ENCODE measurements at regions not wholly inside any gene's neighbourhood (a gene's known extent, or its start where the extent isn't known, plus 50 kb on each side); places are given as distances from the start of the nearest gene placed in this dataset.

DNA sequence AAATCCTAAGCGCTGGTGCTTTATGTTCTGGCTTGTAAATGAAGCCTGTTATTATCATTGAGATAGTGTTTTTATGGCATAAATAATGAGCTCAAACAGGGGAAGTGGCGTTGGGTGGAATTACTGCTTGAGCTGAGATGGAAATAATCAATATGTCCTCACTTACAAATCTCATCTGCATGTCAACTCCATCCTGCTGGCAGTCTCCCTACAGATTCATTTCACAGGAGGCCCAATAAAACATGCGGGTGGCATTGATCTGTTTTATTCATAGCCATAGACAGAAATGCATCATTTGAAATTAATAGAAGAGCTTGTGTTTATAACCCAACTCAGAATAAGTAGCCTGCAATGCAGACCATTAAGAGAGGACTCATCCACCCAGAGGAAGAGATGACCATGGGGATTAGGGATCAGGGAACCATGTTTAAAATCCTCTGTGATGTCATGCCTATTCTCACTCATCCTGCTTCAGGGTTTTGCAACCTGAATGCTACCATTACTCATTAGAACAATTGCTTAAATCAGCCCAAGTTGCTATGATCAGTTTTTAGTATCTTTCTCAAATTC is 680.4 kb downstream of the TLR4 start:
- Histone ChIP-seq H3K27me3 (ENCODE audit: insufficient read depth, poor library complexity, severe bottlenecking) (no peaks in the 10 kb centered on the region), H3K4me3 (replicated peaks; ENCODE audit: insufficient read depth, low read length) (no peak overlapping the region), H3K27ac (replicated peaks) (no peak overlapping the region)
- TF ChIP-seq, protein P1, sequence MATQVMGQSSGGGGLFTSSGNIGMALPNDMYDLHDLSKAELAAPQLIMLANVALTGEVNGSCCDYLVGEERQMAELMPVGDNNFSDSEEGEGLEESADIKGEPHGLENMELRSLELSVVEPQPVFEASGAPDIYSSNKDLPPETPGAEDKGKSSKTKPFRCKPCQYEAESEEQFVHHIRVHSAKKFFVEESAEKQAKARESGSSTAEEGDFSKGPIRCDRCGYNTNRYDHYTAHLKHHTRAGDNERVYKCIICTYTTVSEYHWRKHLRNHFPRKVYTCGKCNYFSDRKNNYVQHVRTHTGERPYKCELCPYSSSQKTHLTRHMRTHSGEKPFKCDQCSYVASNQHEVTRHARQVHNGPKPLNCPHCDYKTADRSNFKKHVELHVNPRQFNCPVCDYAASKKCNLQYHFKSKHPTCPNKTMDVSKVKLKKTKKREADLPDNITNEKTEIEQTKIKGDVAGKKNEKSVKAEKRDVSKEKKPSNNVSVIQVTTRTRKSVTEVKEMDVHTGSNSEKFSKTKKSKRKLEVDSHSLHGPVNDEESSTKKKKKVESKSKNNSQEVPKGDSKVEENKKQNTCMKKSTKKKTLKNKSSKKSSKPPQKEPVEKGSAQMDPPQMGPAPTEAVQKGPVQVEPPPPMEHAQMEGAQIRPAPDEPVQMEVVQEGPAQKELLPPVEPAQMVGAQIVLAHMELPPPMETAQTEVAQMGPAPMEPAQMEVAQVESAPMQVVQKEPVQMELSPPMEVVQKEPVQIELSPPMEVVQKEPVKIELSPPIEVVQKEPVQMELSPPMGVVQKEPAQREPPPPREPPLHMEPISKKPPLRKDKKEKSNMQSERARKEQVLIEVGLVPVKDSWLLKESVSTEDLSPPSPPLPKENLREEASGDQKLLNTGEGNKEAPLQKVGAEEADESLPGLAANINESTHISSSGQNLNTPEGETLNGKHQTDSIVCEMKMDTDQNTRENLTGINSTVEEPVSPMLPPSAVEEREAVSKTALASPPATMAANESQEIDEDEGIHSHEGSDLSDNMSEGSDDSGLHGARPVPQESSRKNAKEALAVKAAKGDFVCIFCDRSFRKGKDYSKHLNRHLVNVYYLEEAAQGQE (IDR thresholded peaks at IDR 0.05; ENCODE audit: insufficient replicate concordance, low read depth) = no peak
- TF ChIP-seq, protein P2, sequence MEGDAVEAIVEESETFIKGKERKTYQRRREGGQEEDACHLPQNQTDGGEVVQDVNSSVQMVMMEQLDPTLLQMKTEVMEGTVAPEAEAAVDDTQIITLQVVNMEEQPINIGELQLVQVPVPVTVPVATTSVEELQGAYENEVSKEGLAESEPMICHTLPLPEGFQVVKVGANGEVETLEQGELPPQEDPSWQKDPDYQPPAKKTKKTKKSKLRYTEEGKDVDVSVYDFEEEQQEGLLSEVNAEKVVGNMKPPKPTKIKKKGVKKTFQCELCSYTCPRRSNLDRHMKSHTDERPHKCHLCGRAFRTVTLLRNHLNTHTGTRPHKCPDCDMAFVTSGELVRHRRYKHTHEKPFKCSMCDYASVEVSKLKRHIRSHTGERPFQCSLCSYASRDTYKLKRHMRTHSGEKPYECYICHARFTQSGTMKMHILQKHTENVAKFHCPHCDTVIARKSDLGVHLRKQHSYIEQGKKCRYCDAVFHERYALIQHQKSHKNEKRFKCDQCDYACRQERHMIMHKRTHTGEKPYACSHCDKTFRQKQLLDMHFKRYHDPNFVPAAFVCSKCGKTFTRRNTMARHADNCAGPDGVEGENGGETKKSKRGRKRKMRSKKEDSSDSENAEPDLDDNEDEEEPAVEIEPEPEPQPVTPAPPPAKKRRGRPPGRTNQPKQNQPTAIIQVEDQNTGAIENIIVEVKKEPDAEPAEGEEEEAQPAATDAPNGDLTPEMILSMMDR (IDR thresholded peaks at IDR 0.05; ENCODE audit: insufficient read depth, low read length) = no peak
- TF ChIP-seq POLR2AphosphoS5 (IDR thresholded peaks at IDR 0.05; ENCODE audit: low read depth) = no peak
- no peak for TF ChIP-seq GABPA (IDR thresholded peaks at IDR 0.05; ENCODE audit: low read depth)
- TF ChIP-seq SPI1 (IDR thresholded peaks at IDR 0.05; ENCODE audit: borderline replicate concordance, low read depth) = no peak
- no peak for DNase-seq (ENCODE audit: low read depth in 1 of 2, low spot score in 1 of 2)

DNA sequence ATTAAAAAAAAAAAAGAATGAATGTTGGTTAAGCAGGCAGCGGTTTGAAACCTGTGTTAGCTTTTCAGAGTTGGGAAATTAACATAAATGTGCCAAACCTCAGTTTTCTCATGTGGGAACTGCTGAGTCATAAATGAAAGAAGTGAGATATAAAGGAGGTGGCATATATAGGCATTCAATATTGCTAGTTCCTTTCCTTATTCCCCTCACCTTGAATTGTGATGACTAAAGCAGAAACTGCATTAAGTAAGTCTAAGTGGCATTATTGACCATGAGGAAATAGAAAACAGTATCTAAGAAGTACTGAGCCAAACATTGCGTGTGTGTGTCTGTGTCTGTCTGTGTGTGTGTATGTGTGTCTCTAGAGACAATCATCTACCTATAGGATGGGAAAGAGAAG is 691.2 kb downstream of the TLR4 start:
- Histone ChIP-seq H3K4me3 (replicated peaks; ENCODE audit: insufficient read depth, low read length) (no peak overlapping the region), H3K27me3 (ENCODE audit: insufficient read depth, poor library complexity, severe bottlenecking) (no peaks in the 10 kb centered on the region), H3K27ac (replicated peaks) (no peak overlapping the region)
- no peak for DNase-seq (ENCODE audit: low read depth in 1 of 2, low spot score in 1 of 2)
- no peak for TF ChIP-seq SPI1 (IDR thresholded peaks at IDR 0.05; ENCODE audit: borderline replicate concordance, low read depth)
- TF ChIP-seq GABPA (IDR thresholded peaks at IDR 0.05; ENCODE audit: low read depth) = no peak
- TF ChIP-seq, protein P2 (IDR thresholded peaks at IDR 0.05; ENCODE audit: insufficient read depth, low read length) = no peak
- TF ChIP-seq POLR2AphosphoS5 (IDR thresholded peaks at IDR 0.05; ENCODE audit: low read depth) = no peak
- TF ChIP-seq, protein P1 (IDR thresholded peaks at IDR 0.05; ENCODE audit: insufficient replicate concordance, low read depth) = no peak

DNA sequence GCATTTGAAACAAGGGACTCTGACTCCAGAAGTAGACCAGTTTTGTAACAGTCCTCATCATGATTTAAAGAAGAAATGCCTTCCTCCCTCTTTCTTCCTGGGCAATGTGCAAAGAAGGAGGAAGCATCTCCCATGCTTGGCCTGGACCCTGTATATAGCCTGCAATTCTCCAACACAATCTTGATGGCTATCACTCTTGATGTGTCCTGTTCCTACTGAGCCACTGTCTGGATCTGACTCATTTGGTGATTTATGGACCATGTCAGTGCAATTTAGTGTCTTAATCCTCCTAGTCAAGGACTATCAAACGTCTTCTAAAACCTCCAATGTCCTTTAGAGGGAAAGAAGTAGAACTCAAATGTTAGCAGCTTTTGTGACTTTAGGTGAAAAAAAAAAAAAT is 697.3 kb downstream of the TLR4 start:
- Histone ChIP-seq H3K27ac (replicated peaks) (no peak overlapping the region), H3K4me3 (replicated peaks; ENCODE audit: insufficient read depth, low read length) (no peak overlapping the region), H3K27me3 (ENCODE audit: insufficient read depth, poor library complexity, severe bottlenecking) (no peaks in the 10 kb centered on the region)
- DNase-seq (ENCODE audit: low read depth in 1 of 2, low spot score in 1 of 2) = no peak
- TF ChIP-seq POLR2AphosphoS5 (IDR thresholded peaks at IDR 0.05; ENCODE audit: low read depth) = no peak
- TF ChIP-seq, protein P1 (IDR thresholded peaks at IDR 0.05; ENCODE audit: insufficient replicate concordance, low read depth) = no peak
- no peak for TF ChIP-seq GABPA (IDR thresholded peaks at IDR 0.05; ENCODE audit: low read depth)
- no peak for TF ChIP-seq SPI1 (IDR thresholded peaks at IDR 0.05; ENCODE audit: borderline replicate concordance, low read depth)
- TF ChIP-seq, protein P2 (IDR thresholded peaks at IDR 0.05; ENCODE audit: insufficient read depth, low read length) = no peak

All from HL-60 (cell line).